ENCODE measurements at regions not wholly inside any gene's neighbourhood (a gene's known extent, or its start where the extent isn't known, plus 50 kb on each side); places are given as distances from the start of the nearest gene placed in this dataset.

DNA sequence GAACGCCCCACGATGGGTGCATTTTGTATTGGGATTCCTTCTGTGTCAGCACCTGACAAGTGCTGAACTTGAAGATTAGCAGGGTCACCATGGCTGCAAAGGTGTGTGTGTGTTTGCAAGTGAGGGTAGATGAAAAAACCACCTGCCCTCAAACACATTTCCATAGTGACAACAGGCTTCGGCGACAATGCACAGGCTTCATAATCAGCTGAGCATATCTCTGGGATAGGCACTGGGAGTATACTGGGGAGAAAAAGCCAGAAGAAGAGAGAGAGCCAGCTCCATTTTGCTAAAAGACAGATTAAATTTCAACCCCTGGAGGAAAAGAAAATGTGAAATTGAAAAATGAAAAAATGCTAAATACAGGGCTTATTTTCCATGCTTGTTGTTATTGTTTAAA lies 656.1 kb downstream of the INHBA start:
- no peak overlapping the region for H3K4me2 ChIP-seq
- no peak overlapping the region for H2AFZ ChIP-seq
- Mint-ChIP-seq H3K4me1 (peaks cover 4% of the 10 kb centered on the region; the same call in 2 of the 3 replicates), H3K27me3 (ENCODE audit: insufficient read depth, low read depth, poor library complexity) (no peaks in the 10 kb centered on the region), H3K9me3 (peaks cover 2% of the 10 kb centered on the region; the same call in 2 of the 3 replicates), H3K27ac (no peak overlapping the region), H3K4me3 (no peak overlapping the region), H3K36me3 (ENCODE audit: low read depth) (no peaks in the 10 kb centered on the region)
- H3K9me2 ChIP-seq (ENCODE audit: insufficient read depth) = no peaks in the 10 kb centered on the region
- no peak overlapping the region for H3K4me3 ChIP-seq
- H4K20me1 ChIP-seq (replicated peaks; ENCODE audit: insufficient read depth) = no peaks in the 10 kb centered on the region
- no peak for TF ChIP-seq NANOG (IDR thresholded peaks at IDR 0.05; ENCODE audit: borderline replicate concordance)
- TF ChIP-seq CREB1 (CRISPR knock-in tag; IDR thresholded peaks at IDR 0.05; ENCODE audit: low read depth) = no peak
- no peak for TF ChIP-seq ZNF114 (CRISPR knock-in tag; IDR thresholded peaks at IDR 0.05)
- no peak for TF ChIP-seq ZNF331 (CRISPR knock-in tag; IDR thresholded peaks at IDR 0.05; ENCODE audit: low read depth)
- H3K4me1 ChIP-seq (ENCODE audit: insufficient read depth) = no peaks in the 10 kb centered on the region
- H3K36me3 ChIP-seq (ENCODE audit: insufficient read depth) = no peaks in the 10 kb centered on the region
- no peak for ATAC-seq
- H3K27me3 ChIP-seq (ENCODE audit: insufficient read depth) = no peaks in the 10 kb centered on the region
- no peak overlapping the region for H3K27ac ChIP-seq (ENCODE audit: low read depth)
- no peaks in the 10 kb centered on the region for H3F3A ChIP-seq (replicated peaks; ENCODE audit: low read depth)
- no peaks in the 10 kb centered on the region for H3K79me2 ChIP-seq (replicated peaks; ENCODE audit: insufficient read depth)
- DNase-seq (ENCODE audit: low spot score) = no peak

DNA sequence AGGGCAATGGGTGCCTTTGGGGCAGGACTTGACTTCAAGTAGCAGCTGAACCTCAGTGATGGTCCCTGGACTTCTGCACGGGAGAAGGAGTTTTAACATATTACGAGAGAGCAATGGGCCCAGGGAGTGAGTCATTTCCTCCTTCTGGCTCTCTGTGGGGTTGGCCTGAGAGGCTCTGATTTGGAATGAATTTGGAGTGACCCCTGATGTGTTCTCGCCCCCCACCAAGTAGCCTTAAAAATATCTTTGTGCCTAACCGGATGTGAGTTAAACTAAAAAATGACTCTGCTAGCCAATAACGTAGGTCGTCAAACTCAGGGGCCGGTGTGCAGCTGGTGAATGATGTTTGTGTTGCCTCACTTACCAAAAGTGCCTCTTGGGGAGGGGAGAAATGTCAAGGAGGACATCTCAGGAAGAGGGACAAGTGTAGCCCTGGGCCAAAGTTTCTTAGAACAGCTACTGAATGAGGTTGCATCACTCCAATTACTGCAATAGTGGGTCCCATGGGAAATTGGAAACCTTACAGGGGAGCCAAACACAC lies 656.6 kb downstream of the INHBA start:
- Histone ChIP-seq H3K4me2 (no peak overlapping the region), H3K36me3 (ENCODE audit: insufficient read depth) (no peaks in the 10 kb centered on the region), H3F3A (replicated peaks; ENCODE audit: low read depth) (no peaks in the 10 kb centered on the region), H3K4me1 (ENCODE audit: insufficient read depth) (no peaks in the 10 kb centered on the region), H3K4me3 (no peak overlapping the region), H3K9me2 (ENCODE audit: insufficient read depth) (no peaks in the 10 kb centered on the region), H3K79me2 (replicated peaks; ENCODE audit: insufficient read depth) (no peaks in the 10 kb centered on the region), H2AFZ (no peak overlapping the region), H3K27ac (ENCODE audit: low read depth) (no peak overlapping the region), H3K27me3 (ENCODE audit: insufficient read depth) (no peaks in the 10 kb centered on the region), H4K20me1 (replicated peaks; ENCODE audit: insufficient read depth) (no peaks in the 10 kb centered on the region)
- ATAC-seq (no peak), DNase-seq (ENCODE audit: low spot score) (no peak)
- Mint-ChIP-seq H3K9me3 (peaks cover 2% of the 10 kb centered on the region; the same call in 2 of the 3 replicates), H3K27me3 (ENCODE audit: insufficient read depth, low read depth, poor library complexity) (no peaks in the 10 kb centered on the region), H3K4me1 (no peaks in the 10 kb centered on the region; the same call in 2 of the 3 replicates), H3K4me3 (no peak overlapping the region; the same call in 2 of the 3 replicates), H3K27ac (no peak overlapping the region), H3K36me3 (ENCODE audit: low read depth) (no peaks in the 10 kb centered on the region)
- TF ChIP-seq EZH2 (IDR thresholded peaks at IDR 0.05; ENCODE audit: low read depth, unreplicated experiment) (no peak), EZH2phosphoT487 (IDR thresholded peaks at IDR 0.05; ENCODE audit: unreplicated experiment) (no peak), JUNB (IDR thresholded peaks at IDR 0.05; ENCODE audit: unreplicated experiment) (no peak), CREB1 (CRISPR knock-in tag; IDR thresholded peaks at IDR 0.05; ENCODE audit: low read depth) (no peak), NANOG (IDR thresholded peaks at IDR 0.05; ENCODE audit: borderline replicate concordance) (no peak), POLR2AphosphoS5 (IDR thresholded peaks at IDR 0.05; ENCODE audit: low read depth) (no peak), ZNF114 (CRISPR knock-in tag; IDR thresholded peaks at IDR 0.05) (no peak), ZNF331 (CRISPR knock-in tag; IDR thresholded peaks at IDR 0.05; ENCODE audit: low read depth) (no peak)
- TF ChIP-seq, protein P1, sequence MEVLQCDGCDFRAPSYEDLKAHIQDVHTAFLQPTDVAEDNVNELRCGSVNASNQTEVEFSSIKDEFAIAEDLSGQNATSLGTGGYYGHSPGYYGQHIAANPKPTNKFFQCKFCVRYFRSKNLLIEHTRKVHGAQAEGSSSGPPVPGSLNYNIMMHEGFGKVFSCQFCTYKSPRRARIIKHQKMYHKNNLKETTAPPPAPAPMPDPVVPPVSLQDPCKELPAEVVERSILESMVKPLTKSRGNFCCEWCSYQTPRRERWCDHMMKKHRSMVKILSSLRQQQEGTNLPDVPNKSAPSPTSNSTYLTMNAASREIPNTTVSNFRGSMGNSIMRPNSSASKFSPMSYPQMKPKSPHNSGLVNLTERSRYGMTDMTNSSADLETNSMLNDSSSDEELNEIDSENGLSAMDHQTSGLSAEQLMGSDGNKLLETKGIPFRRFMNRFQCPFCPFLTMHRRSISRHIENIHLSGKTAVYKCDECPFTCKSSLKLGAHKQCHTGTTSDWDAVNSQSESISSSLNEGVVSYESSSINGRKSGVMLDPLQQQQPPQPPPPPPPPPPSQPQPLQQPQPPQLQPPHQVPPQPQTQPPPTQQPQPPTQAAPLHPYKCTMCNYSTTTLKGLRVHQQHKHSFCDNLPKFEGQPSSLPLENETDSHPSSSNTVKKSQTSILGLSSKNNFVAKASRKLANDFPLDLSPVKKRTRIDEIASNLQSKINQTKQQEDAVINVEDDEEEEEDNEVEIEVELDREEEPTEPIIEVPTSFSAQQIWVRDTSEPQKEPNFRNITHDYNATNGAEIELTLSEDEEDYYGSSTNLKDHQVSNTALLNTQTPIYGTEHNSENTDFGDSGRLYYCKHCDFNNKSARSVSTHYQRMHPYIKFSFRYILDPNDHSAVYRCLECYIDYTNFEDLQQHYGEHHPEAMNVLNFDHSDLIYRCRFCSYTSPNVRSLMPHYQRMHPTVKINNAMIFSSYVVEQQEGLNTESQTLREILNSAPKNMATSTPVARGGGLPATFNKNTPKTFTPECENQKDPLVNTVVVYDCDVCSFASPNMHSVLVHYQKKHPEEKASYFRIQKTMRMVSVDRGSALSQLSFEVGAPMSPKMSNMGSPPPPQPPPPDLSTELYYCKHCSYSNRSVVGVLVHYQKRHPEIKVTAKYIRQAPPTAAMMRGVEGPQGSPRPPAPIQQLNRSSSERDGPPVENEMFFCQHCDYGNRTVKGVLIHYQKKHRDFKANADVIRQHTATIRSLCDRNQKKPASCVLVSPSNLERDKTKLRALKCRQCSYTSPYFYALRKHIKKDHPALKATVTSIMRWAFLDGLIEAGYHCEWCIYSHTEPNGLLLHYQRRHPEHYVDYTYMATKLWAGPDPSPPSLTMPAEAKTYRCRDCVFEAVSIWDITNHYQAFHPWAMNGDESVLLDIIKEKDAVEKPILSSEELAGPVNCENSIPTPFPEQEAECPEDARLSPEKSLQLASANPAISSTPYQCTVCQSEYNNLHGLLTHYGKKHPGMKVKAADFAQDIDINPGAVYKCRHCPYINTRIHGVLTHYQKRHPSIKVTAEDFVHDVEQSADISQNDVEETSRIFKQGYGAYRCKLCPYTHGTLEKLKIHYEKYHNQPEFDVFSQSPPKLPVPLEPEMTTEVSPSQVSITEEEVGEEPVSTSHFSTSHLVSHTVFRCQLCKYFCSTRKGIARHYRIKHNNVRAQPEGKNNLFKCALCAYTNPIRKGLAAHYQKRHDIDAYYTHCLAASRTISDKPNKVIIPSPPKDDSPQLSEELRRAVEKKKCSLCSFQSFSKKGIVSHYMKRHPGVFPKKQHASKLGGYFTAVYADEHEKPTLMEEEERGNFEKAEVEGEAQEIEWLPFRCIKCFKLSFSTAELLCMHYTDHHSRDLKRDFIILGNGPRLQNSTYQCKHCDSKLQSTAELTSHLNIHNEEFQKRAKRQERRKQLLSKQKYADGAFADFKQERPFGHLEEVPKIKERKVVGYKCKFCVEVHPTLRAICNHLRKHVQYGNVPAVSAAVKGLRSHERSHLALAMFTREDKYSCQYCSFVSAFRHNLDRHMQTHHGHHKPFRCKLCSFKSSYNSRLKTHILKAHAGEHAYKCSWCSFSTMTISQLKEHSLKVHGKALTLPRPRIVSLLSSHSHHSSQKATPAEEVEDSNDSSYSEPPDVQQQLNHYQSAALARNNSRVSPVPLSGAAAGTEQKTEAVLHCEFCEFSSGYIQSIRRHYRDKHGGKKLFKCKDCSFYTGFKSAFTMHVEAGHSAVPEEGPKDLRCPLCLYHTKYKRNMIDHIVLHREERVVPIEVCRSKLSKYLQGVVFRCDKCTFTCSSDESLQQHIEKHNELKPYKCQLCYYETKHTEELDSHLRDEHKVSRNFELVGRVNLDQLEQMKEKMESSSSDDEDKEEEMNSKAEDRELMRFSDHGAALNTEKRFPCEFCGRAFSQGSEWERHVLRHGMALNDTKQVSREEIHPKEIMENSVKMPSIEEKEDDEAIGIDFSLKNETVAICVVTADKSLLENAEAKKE (CRISPR knock-in tag; IDR thresholded peaks at IDR 0.05) = no peak
- TF ChIP-seq, protein P2, sequence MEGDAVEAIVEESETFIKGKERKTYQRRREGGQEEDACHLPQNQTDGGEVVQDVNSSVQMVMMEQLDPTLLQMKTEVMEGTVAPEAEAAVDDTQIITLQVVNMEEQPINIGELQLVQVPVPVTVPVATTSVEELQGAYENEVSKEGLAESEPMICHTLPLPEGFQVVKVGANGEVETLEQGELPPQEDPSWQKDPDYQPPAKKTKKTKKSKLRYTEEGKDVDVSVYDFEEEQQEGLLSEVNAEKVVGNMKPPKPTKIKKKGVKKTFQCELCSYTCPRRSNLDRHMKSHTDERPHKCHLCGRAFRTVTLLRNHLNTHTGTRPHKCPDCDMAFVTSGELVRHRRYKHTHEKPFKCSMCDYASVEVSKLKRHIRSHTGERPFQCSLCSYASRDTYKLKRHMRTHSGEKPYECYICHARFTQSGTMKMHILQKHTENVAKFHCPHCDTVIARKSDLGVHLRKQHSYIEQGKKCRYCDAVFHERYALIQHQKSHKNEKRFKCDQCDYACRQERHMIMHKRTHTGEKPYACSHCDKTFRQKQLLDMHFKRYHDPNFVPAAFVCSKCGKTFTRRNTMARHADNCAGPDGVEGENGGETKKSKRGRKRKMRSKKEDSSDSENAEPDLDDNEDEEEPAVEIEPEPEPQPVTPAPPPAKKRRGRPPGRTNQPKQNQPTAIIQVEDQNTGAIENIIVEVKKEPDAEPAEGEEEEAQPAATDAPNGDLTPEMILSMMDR (conservative IDR thresholded peaks at IDR 0.05; ENCODE audit: low read depth in 2 of 2) = no peak

Measured in GM23338 (cell line).